ENCODE measurements at regions not wholly inside any gene's neighbourhood (a gene's known extent, or its start where the extent isn't known, plus 50 kb on each side); places are given as distances from the start of the nearest gene placed in this dataset.
"Not testable (repeated sequence)": the region's sequence is repeated elsewhere in the genome, so short reads cannot be mapped to it uniquely, and the experiment has no call there.

GRCh38 chr3:166423824-166424513 is 586.7 kb upstream of the BCHE start:
- not testable (repeated sequence) for H3K27me3 ChIP-seq (ENCODE audit: insufficient read depth, low read length); H3K4me1 ChIP-seq (ENCODE audit: insufficient read depth, low read length); H3K36me3 ChIP-seq (ENCODE audit: insufficient read depth, low read length); H2AFZ ChIP-seq (ENCODE audit: low read depth, low read length); H3K9me3 ChIP-seq (ENCODE audit: low read length); H3K4me3 ChIP-seq (ENCODE audit: low read length)

- Histone ChIP-seq H3K4me3 (ENCODE audit: low read length) (no peak overlapping the region), H3K27me3 (ENCODE audit: insufficient read depth, low read length) (no peaks in the 10 kb centered on the region), H3K9me3 (ENCODE audit: low read length) (no peaks in the 10 kb centered on the region), H3K4me1 (ENCODE audit: insufficient read depth, low read length) (no peaks in the 10 kb centered on the region), H3K36me3 (ENCODE audit: insufficient read depth, low read length) (no peaks in the 10 kb centered on the region), H2AFZ (ENCODE audit: low read depth, low read length) (no peak overlapping the region)
Measured at GRCh38 chr3:166422556-166422955, 585.3 kb upstream of the BCHE start.

GRCh38 chr3:166420071-166420470 is 582.8 kb upstream of the BCHE start:
- Histone ChIP-seq H3K36me3 (ENCODE audit: insufficient read depth, low read length) (no peaks in the 10 kb centered on the region), H2AFZ (ENCODE audit: low read depth, low read length) (no peak overlapping the region), H3K4me3 (ENCODE audit: low read length) (no peak overlapping the region), H3K27me3 (ENCODE audit: insufficient read depth, low read length) (no peaks in the 10 kb centered on the region), H3K4me1 (ENCODE audit: insufficient read depth, low read length) (no peaks in the 10 kb centered on the region), H3K9me3 (ENCODE audit: low read length) (no peaks in the 10 kb centered on the region)

GRCh38 chr3:166405896-166406295 is 568.7 kb upstream of the BCHE start:
- Histone ChIP-seq H3K27me3 (ENCODE audit: insufficient read depth, low read length) (no peaks in the 10 kb centered on the region), H3K36me3 (ENCODE audit: insufficient read depth, low read length) (no peaks in the 10 kb centered on the region), H3K4me1 (ENCODE audit: insufficient read depth, low read length) (no peaks in the 10 kb centered on the region), H3K9me3 (ENCODE audit: low read length) (no peaks in the 10 kb centered on the region), H2AFZ (ENCODE audit: low read depth, low read length) (no peak overlapping the region), H3K4me3 (ENCODE audit: low read length) (no peak overlapping the region)

GRCh38 chr3:166405465-166405864 is 568.2 kb upstream of the BCHE start:
- no peaks in the 10 kb centered on the region for H3K27me3 ChIP-seq (ENCODE audit: insufficient read depth, low read length)
- H3K36me3 ChIP-seq (ENCODE audit: insufficient read depth, low read length): no peaks in the 10 kb centered on the region
- no peaks in the 10 kb centered on the region for H3K9me3 ChIP-seq (ENCODE audit: low read length)
- no peak overlapping the region for H2AFZ ChIP-seq (ENCODE audit: low read depth, low read length)
- no peak overlapping the region for H3K4me3 ChIP-seq (ENCODE audit: low read length)
- no peaks in the 10 kb centered on the region for H3K4me1 ChIP-seq (ENCODE audit: insufficient read depth, low read length)

- no peak overlapping the region for H2AFZ ChIP-seq (ENCODE audit: low read depth, low read length)
- no peaks in the 10 kb centered on the region for H3K36me3 ChIP-seq (ENCODE audit: insufficient read depth, low read length)
- H3K4me3 ChIP-seq (ENCODE audit: low read length): no peak overlapping the region
- H3K4me1 ChIP-seq (ENCODE audit: insufficient read depth, low read length): no peaks in the 10 kb centered on the region
- H3K9me3 ChIP-seq (ENCODE audit: low read length): no peaks in the 10 kb centered on the region
- H3K27me3 ChIP-seq (ENCODE audit: insufficient read depth, low read length): no peaks in the 10 kb centered on the region
Measured at GRCh38 chr3:166390303-166390702, 553.1 kb upstream of the BCHE start.

- Histone ChIP-seq H3K27me3 (ENCODE audit: insufficient read depth, low read length) (no peaks in the 10 kb centered on the region), H3K4me3 (ENCODE audit: low read length) (no peak overlapping the region), H2AFZ (ENCODE audit: low read depth, low read length) (no peak overlapping the region), H3K4me1 (ENCODE audit: insufficient read depth, low read length) (no peaks in the 10 kb centered on the region), H3K36me3 (ENCODE audit: insufficient read depth, low read length) (no peaks in the 10 kb centered on the region), H3K9me3 (ENCODE audit: low read length) (no peaks in the 10 kb centered on the region)
Measured at GRCh38 chr3:166388321-166388720, 551.1 kb upstream of the BCHE start.

- Histone ChIP-seq H3K27me3 (ENCODE audit: insufficient read depth, low read length) (no peaks in the 10 kb centered on the region), H2AFZ (ENCODE audit: low read depth, low read length) (no peak overlapping the region), H3K9me3 (ENCODE audit: low read length) (no peaks in the 10 kb centered on the region), H3K4me1 (ENCODE audit: insufficient read depth, low read length) (no peaks in the 10 kb centered on the region), H3K4me3 (ENCODE audit: low read length) (no peak overlapping the region), H3K36me3 (ENCODE audit: insufficient read depth, low read length) (no peaks in the 10 kb centered on the region)
Measured at GRCh38 chr3:166372571-166373106, 535.4 kb upstream of the BCHE start.

GRCh38 chr3:166367947-166368533 is 530.8 kb upstream of the BCHE start:
- H3K4me3 ChIP-seq (ENCODE audit: low read length): no peak overlapping the region
- H3K36me3 ChIP-seq (ENCODE audit: insufficient read depth, low read length): no peaks in the 10 kb centered on the region
- no peaks in the 10 kb centered on the region for H3K4me1 ChIP-seq (ENCODE audit: insufficient read depth, low read length)
- H2AFZ ChIP-seq (ENCODE audit: low read depth, low read length): no peak overlapping the region
- H3K9me3 ChIP-seq (ENCODE audit: low read length): no peaks in the 10 kb centered on the region
- no peaks in the 10 kb centered on the region for H3K27me3 ChIP-seq (ENCODE audit: insufficient read depth, low read length)

GRCh38 chr3:166362698-166363097 is 525.5 kb upstream of the BCHE start:
- Histone ChIP-seq H2AFZ (ENCODE audit: low read depth, low read length) (no peak overlapping the region), H3K4me3 (ENCODE audit: low read length) (no peak overlapping the region), H3K27me3 (ENCODE audit: insufficient read depth, low read length) (no peaks in the 10 kb centered on the region), H3K4me1 (ENCODE audit: insufficient read depth, low read length) (no peaks in the 10 kb centered on the region), H3K36me3 (ENCODE audit: insufficient read depth, low read length) (no peaks in the 10 kb centered on the region), H3K9me3 (ENCODE audit: low read length) (no peaks in the 10 kb centered on the region)

- no peak overlapping the region for H3K4me3 ChIP-seq (ENCODE audit: low read length)
- H3K9me3 ChIP-seq (ENCODE audit: low read length): no peaks in the 10 kb centered on the region
- H3K27me3 ChIP-seq (ENCODE audit: insufficient read depth, low read length): no peaks in the 10 kb centered on the region
- H2AFZ ChIP-seq (ENCODE audit: low read depth, low read length): no peak overlapping the region
- H3K36me3 ChIP-seq (ENCODE audit: insufficient read depth, low read length): no peaks in the 10 kb centered on the region
- no peaks in the 10 kb centered on the region for H3K4me1 ChIP-seq (ENCODE audit: insufficient read depth, low read length)
Measured at GRCh38 chr3:166360720-166361119, 523.5 kb upstream of the BCHE start.

GRCh38 chr3:166351461-166351860 is 514.2 kb upstream of the BCHE start:
- Histone ChIP-seq H3K4me1 (ENCODE audit: insufficient read depth, low read length) (no peaks in the 10 kb centered on the region), H3K27me3 (ENCODE audit: insufficient read depth, low read length) (no peaks in the 10 kb centered on the region), H3K9me3 (ENCODE audit: low read length) (peaks cover 3% of the 10 kb centered on the region), H2AFZ (ENCODE audit: low read depth, low read length) (no peak overlapping the region), H3K4me3 (ENCODE audit: low read length) (no peak overlapping the region), H3K36me3 (ENCODE audit: insufficient read depth, low read length) (no peaks in the 10 kb centered on the region)

GRCh38 chr3:166340604-166341266 is 503.5 kb upstream of the BCHE start:
- Histone ChIP-seq H3K9me3 (ENCODE audit: low read length) (no peaks in the 10 kb centered on the region), H3K27me3 (ENCODE audit: insufficient read depth, low read length) (no peaks in the 10 kb centered on the region), H3K4me1 (ENCODE audit: insufficient read depth, low read length) (no peaks in the 10 kb centered on the region), H2AFZ (ENCODE audit: low read depth, low read length) (no peak overlapping the region), H3K36me3 (ENCODE audit: insufficient read depth, low read length) (no peaks in the 10 kb centered on the region), H3K4me3 (ENCODE audit: low read length) (no peak overlapping the region)
